SJSA1 (cell line): ENCODE measurements at regions not wholly inside any gene's neighbourhood (a gene's known extent, or its start where the extent isn't known, plus 50 kb on each side); places are given as distances from the start of the nearest gene placed in this dataset.
"Not testable (repeated sequence)": the region's sequence is repeated elsewhere in the genome, so short reads cannot be mapped to it uniquely, and the experiment has no call there.

ENCODE experiments used
- DNase-seq, 2 experiments: peaks; one replicate each; pipeline ENCODE4 v3.0.0-alpha.2; 2015 to 2020; ENCODE audit warnings: low spot score in 2 of 2, low read depth in 1 of 2
- H3K27ac ChIP-seq: fragments of 250-450 bp; sonication (Bioruptor Pico); 2 replicates; pipeline ENCODE4 v1.5.1; 2020; ENCODE audit warnings: mild to moderate bottlenecking, moderate library complexity
- H3K27me3 ChIP-seq: fragments of 250-450 bp; sonication (Bioruptor Pico); replicated peaks from 2 replicates; pipeline ENCODE4 v1.5.1; 2020; ENCODE audit warnings: mild to moderate bottlenecking, moderate library complexity
- H3K36me3 ChIP-seq: fragments of 250-450 bp; sonication (Bioruptor Pico); 2 replicates; pipeline ENCODE4 v1.5.1; 2020; ENCODE audit warnings: mild to moderate bottlenecking
- H3K4me1 ChIP-seq: fragments of 250-450 bp; sonication (Bioruptor Pico); replicated peaks from 2 replicates; pipeline ENCODE4 v1.6.1; 2021; ENCODE audit warnings: mild to moderate bottlenecking
- H3K4me3 ChIP-seq: fragments of 250-450 bp; sonication (Bioruptor Pico); 2 replicates; pipeline ENCODE4 v1.5.1; 2020; ENCODE audit warnings: mild to moderate bottlenecking
- H3K9me3 ChIP-seq: fragments of 250-450 bp; sonication (Bioruptor Pico); replicated peaks from 2 replicates; pipeline ENCODE4 v1.5.1; 2020; ENCODE audit warnings: mild to moderate bottlenecking

- H3K4me3 ChIP-seq: no peak overlapping the region
- H3K36me3 ChIP-seq: no peaks in the 10 kb centered on the region
- H3K27ac ChIP-seq: no peak overlapping the region
- no peaks in the 10 kb centered on the region for H3K27me3 ChIP-seq
- H3K9me3 ChIP-seq: no peaks in the 10 kb centered on the region
- H3K4me1 ChIP-seq: peaks cover 15% of the 10 kb centered on the region
- no peak for DNase-seq
Measured at GRCh38 chr17:63041251-63041650, 75.2 kb downstream of the TANC2 start.

- Histone ChIP-seq H3K27me3 (no peaks in the 10 kb centered on the region), H3K27ac (no peak overlapping the region), H3K4me3 (no peak overlapping the region), H3K4me1 (peaks cover 14% of the 10 kb centered on the region), H3K9me3 (no peaks in the 10 kb centered on the region), H3K36me3 (no peaks in the 10 kb centered on the region)
- DNase-seq: no peak
Measured at GRCh38 chr17:63041722-63042121, 75.7 kb downstream of the TANC2 start.

GRCh38 chr17:63042256-63042812 is 76.3 kb downstream of the TANC2 start:
- no peaks in the 10 kb centered on the region for H3K27me3 ChIP-seq
- H3K27ac ChIP-seq: no peak overlapping the region
- DNase-seq: no peak
- no peaks in the 10 kb centered on the region for H3K36me3 ChIP-seq
- H3K4me3 ChIP-seq: no peak overlapping the region
- peaks cover 14% of the 10 kb centered on the region for H3K4me1 ChIP-seq
- H3K9me3 ChIP-seq: no peaks in the 10 kb centered on the region

- H3K27me3 ChIP-seq, H3K4me3 ChIP-seq, H3K36me3 ChIP-seq, DNase-seq, H3K9me3 ChIP-seq, H3K27ac ChIP-seq, H3K4me1 ChIP-seq: not testable (repeated sequence)
Measured at GRCh38 chr17:63057560-63057959, 91.5 kb downstream of the TANC2 start.

- DNase-seq: no peak
- no peaks in the 10 kb centered on the region for H3K36me3 ChIP-seq
Measured at GRCh38 chr17:63066158-63066813, 100.3 kb downstream of the TANC2 start.

GRCh38 chr17:63069245-63069644 is 103.2 kb downstream of the TANC2 start:
- H3K27ac ChIP-seq: no peak overlapping the region
- H3K4me1 ChIP-seq: no peaks in the 10 kb centered on the region
- no peak for DNase-seq
- no peaks in the 10 kb centered on the region for H3K27me3 ChIP-seq
- no peaks in the 10 kb centered on the region for H3K36me3 ChIP-seq
- H3K9me3 ChIP-seq: no peaks in the 10 kb centered on the region
- H3K4me3 ChIP-seq: no peak overlapping the region

More at GRCh38 chr17:63066158-63066813, 100.3 kb downstream of the TANC2 start:
- Histone ChIP-seq H3K4me1 (no peaks in the 10 kb centered on the region), H3K27ac (no peak overlapping the region), H3K4me3 (no peak overlapping the region), H3K27me3 (no peaks in the 10 kb centered on the region), H3K9me3 (no peaks in the 10 kb centered on the region)

- no peaks in the 10 kb centered on the region for H3K36me3 ChIP-seq
- no peaks in the 10 kb centered on the region for H3K27me3 ChIP-seq
- no peak for DNase-seq
- no peaks in the 10 kb centered on the region for H3K4me1 ChIP-seq
- H3K27ac ChIP-seq: no peak overlapping the region
- no peak overlapping the region for H3K4me3 ChIP-seq
- H3K9me3 ChIP-seq: no peaks in the 10 kb centered on the region
Measured at GRCh38 chr17:63070031-63070430, 104.0 kb downstream of the TANC2 start.

GRCh38 chr17:63071797-63072196 is 105.8 kb downstream of the TANC2 start:
- Histone ChIP-seq H3K4me3 (no peak overlapping the region), H3K4me1 (no peaks in the 10 kb centered on the region), H3K27me3 (no peaks in the 10 kb centered on the region), H3K27ac (no peak overlapping the region), H3K36me3 (no peaks in the 10 kb centered on the region), H3K9me3 (no peaks in the 10 kb centered on the region)
- DNase-seq: no peak

- Histone ChIP-seq H3K27ac (no peak overlapping the region), H3K9me3 (no peaks in the 10 kb centered on the region), H3K4me3 (no peak overlapping the region), H3K4me1 (no peaks in the 10 kb centered on the region), H3K36me3 (no peaks in the 10 kb centered on the region), H3K27me3 (no peaks in the 10 kb centered on the region)
- no peak for DNase-seq
Measured at GRCh38 chr17:63075969-63076368, 109.9 kb downstream of the TANC2 start.

- no peak for DNase-seq
Measured at GRCh38 chr17:63078707-63079106, 112.7 kb downstream of the TANC2 start.

GRCh38 chr17:63082273-63082861 is 116.3 kb downstream of the TANC2 start:
- peak in 1 of 2 experiments; percentile 30 for DNase-seq
- no peak overlapping the region for H3K4me3 ChIP-seq
- no peaks in the 10 kb centered on the region for H3K36me3 ChIP-seq
- no peaks in the 10 kb centered on the region for H3K27me3 ChIP-seq
- no peaks in the 10 kb centered on the region for H3K9me3 ChIP-seq
- no peak overlapping the region for H3K27ac ChIP-seq
- H3K4me1 ChIP-seq: peaks cover 8% of the 10 kb centered on the region; the same call in 1 of the 2 replicates

More at GRCh38 chr17:63078707-63079106, 112.7 kb downstream of the TANC2 start:
- H3K36me3 ChIP-seq: no peaks in the 10 kb centered on the region
- no peak overlapping the region for H3K4me3 ChIP-seq
- H3K4me1 ChIP-seq: peaks cover 8% of the 10 kb centered on the region; the same call in 1 of the 2 replicates
- no peaks in the 10 kb centered on the region for H3K9me3 ChIP-seq
- H3K27ac ChIP-seq: no peak overlapping the region
- no peaks in the 10 kb centered on the region for H3K27me3 ChIP-seq

- no peak overlapping the region for H3K27ac ChIP-seq
- no peaks in the 10 kb centered on the region for H3K36me3 ChIP-seq
- peak in 1 of 2 experiments; percentile 22 for DNase-seq
- no peaks in the 10 kb centered on the region for H3K27me3 ChIP-seq
- H3K9me3 ChIP-seq: no peaks in the 10 kb centered on the region
- H3K4me1 ChIP-seq: peaks cover 8% of the 10 kb centered on the region; the same call in 1 of the 2 replicates
- no peak overlapping the region for H3K4me3 ChIP-seq
Measured at GRCh38 chr17:63082952-63083351, 116.9 kb downstream of the TANC2 start.

GRCh38 chr17:63086483-63087185 is 120.6 kb downstream of the TANC2 start:
- no peak for DNase-seq
- Histone ChIP-seq H3K36me3 (no peaks in the 10 kb centered on the region), H3K9me3 (no peaks in the 10 kb centered on the region), H3K27ac (no peak overlapping the region), H3K4me3 (no peak overlapping the region), H3K27me3 (no peaks in the 10 kb centered on the region), H3K4me1 (peaks cover 8% of the 10 kb centered on the region; the same call in 1 of the 2 replicates)
